ENCODE measurements at regions not wholly inside any gene's neighbourhood (a gene's known extent, or its start where the extent isn't known, plus 50 kb on each side); places are given as distances from the start of the nearest gene placed in this dataset.
"Not testable (repeated sequence)": the region's sequence is repeated elsewhere in the genome, so short reads cannot be mapped to it uniquely, and the experiment has no call there.

GRCh38 chr6:58358452-58358851 is 1041.0 kb downstream of the PRIM2 start:
- ATAC-seq = not testable (repeated sequence)

GRCh38 chr6:58365856-58366255 is 1048.4 kb downstream of the PRIM2 start:
- not testable (repeated sequence) for ATAC-seq

DNA sequence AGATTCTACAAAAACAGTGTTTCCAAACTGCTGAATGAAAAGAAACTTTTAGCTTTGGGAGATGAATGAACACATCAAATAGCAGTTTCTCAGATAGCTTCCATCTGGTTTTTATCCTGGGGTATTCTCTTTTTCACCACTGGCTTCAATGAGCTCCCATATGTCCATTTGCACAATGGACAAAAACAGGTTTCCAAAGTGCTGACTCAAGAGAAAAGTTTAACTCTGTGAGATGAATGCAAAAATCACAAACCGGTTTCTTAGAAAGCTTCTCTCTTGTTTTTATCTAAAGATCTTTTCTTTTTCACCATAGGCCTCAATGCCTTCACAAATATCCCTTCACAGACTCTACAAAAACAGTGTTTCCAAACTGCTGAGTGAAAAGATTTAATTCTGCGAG is 1089.2 kb downstream of the PRIM2 start:
- not testable (repeated sequence) for ATAC-seq

DNA sequence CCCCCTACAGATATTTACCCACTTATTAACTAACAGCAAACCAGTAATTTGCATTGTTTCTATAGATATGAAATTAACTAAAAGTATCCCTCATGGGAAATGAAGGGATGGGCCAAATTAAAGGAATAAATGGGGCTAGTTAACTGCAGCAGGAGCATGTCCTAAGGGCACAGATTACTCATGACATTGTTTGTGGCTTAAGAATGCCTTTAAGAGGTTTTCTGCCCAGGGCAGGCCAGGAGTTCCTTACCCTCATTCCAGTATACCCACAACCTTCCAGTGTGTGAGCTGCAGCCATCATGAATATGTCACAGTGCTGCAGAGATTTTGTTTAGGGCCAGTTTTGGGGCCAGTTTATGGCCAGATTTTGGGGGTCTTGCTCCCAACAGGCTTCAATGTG is 1101.9 kb downstream of the PRIM2 start:
- ATAC-seq = no peak
- TF ChIP-seq OSR1 (CRISPR knock-in tag; IDR thresholded peaks at IDR 0.05) = no peak
- TF ChIP-seq, protein P1, sequence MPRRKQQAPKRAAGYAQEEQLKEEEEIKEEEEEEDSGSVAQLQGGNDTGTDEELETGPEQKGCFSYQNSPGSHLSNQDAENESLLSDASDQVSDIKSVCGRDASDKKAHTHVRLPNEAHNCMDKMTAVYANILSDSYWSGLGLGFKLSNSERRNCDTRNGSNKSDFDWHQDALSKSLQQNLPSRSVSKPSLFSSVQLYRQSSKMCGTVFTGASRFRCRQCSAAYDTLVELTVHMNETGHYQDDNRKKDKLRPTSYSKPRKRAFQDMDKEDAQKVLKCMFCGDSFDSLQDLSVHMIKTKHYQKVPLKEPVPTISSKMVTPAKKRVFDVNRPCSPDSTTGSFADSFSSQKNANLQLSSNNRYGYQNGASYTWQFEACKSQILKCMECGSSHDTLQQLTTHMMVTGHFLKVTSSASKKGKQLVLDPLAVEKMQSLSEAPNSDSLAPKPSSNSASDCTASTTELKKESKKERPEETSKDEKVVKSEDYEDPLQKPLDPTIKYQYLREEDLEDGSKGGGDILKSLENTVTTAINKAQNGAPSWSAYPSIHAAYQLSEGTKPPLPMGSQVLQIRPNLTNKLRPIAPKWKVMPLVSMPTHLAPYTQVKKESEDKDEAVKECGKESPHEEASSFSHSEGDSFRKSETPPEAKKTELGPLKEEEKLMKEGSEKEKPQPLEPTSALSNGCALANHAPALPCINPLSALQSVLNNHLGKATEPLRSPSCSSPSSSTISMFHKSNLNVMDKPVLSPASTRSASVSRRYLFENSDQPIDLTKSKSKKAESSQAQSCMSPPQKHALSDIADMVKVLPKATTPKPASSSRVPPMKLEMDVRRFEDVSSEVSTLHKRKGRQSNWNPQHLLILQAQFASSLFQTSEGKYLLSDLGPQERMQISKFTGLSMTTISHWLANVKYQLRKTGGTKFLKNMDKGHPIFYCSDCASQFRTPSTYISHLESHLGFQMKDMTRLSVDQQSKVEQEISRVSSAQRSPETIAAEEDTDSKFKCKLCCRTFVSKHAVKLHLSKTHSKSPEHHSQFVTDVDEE (CRISPR knock-in tag; IDR thresholded peaks at IDR 0.05) = no peak
- no peak for TF ChIP-seq ISL1 (CRISPR knock-in tag; IDR thresholded peaks at IDR 0.05)
- TF ChIP-seq ZFP30 (CRISPR knock-in tag; IDR thresholded peaks at IDR 0.05) = no peak
- TF ChIP-seq, protein P2, sequence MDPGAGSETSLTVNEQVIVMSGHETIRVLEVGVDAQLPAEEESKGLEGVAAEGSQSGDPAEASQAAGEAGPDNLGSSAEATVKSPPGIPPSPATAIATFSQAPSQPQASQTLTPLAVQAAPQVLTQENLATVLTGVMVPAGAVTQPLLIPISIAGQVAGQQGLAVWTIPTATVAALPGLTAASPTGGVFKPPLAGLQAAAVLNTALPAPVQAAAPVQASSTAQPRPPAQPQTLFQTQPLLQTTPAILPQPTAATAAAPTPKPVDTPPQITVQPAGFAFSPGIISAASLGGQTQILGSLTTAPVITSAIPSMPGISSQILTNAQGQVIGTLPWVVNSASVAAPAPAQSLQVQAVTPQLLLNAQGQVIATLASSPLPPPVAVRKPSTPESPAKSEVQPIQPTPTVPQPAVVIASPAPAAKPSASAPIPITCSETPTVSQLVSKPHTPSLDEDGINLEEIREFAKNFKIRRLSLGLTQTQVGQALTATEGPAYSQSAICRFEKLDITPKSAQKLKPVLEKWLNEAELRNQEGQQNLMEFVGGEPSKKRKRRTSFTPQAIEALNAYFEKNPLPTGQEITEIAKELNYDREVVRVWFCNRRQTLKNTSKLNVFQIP (CRISPR knock-in tag; IDR thresholded peaks at IDR 0.05; ENCODE audit: borderline replicate concordance, low read depth) = no peak
- TF ChIP-seq ESRRG (CRISPR knock-in tag; IDR thresholded peaks at IDR 0.05) = no peak
- no peak for TF ChIP-seq TOX (CRISPR knock-in tag; IDR thresholded peaks at IDR 0.05; ENCODE audit: borderline replicate concordance)
- TF ChIP-seq CSDC2 (CRISPR knock-in tag; IDR thresholded peaks at IDR 0.05) = no peak
- no peak for TF ChIP-seq ZNF8 (CRISPR knock-in tag; IDR thresholded peaks at IDR 0.05)
- TF ChIP-seq PATZ1 (CRISPR knock-in tag; IDR thresholded peaks at IDR 0.05; ENCODE audit: borderline replicate concordance) = no peak
- no peak for TF ChIP-seq SNAI2 (CRISPR knock-in tag; IDR thresholded peaks at IDR 0.05)
- TF ChIP-seq, protein P3, sequence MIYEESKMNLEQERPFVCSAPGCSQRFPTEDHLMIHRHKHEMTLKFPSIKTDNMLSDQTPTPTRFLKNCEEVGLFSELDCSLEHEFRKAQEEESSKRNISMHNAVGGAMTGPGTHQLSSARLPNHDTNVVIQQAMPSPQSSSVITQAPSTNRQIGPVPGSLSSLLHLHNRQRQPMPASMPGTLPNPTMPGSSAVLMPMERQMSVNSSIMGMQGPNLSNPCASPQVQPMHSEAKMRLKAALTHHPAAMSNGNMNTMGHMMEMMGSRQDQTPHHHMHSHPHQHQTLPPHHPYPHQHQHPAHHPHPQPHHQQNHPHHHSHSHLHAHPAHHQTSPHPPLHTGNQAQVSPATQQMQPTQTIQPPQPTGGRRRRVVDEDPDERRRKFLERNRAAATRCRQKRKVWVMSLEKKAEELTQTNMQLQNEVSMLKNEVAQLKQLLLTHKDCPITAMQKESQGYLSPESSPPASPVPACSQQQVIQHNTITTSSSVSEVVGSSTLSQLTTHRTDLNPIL (CRISPR knock-in tag; IDR thresholded peaks at IDR 0.05; ENCODE audit: low read depth) = no peak

Data from SK-N-SH treated with all-trans-retinoic acid at 6 μM for 48 hours (cell line).